Naive thymus-derived CD4-positive, alpha-beta T cell (primary cell): ENCODE measurements at regions not wholly inside any gene's neighbourhood (a gene's known extent, or its start where the extent isn't known, plus 50 kb on each side); places are given as distances from the start of the nearest gene placed in this dataset.

ENCODE experiments used
- ATAC-seq: fragments of 150-1000 bp; cut with Tn5 transposase; 2 replicates; pipeline ENCODE4 v1.10.0; 2021; ENCODE audit warnings: mild to moderate bottlenecking, moderate library complexity
- CTCF ChIA-PET: fragments of 350-600 bp; sonication (Branson Sonifier 250); formaldehyde crosslinking; loops from one replicate; lab custom pipeline; 2021; ENCODE audit warnings: antibody characterized with exemption; lab: Charles Lee
- POLR2A ChIA-PET: fragments of 350-600 bp; sonication (Branson Sonifier 250); formaldehyde crosslinking; loops from one replicate; lab custom pipeline; 2021; ENCODE audit warnings: antibody characterized with exemption, inconsistent platforms; lab: Charles Lee
- DNase-seq, 9 donors: peaks; one replicate each; pipeline versions ENCODE4 v3.0.0 to v3.0.0-alpha.2; 2020 to 2022; ENCODE audit warnings: mixed read lengths in 1 of 9
- H3K27ac ChIP-seq: one replicate; pipeline ENCODE4 v1.7.0; 2013; ENCODE audit warnings: mild to moderate bottlenecking, low read depth, low read length, moderate library complexity
- H3K27me3 ChIP-seq, 2 donors: one replicate each; pipeline ENCODE4 v1.7.0; 2013; ENCODE audit warnings: low read length in 2 of 2, mild to moderate bottlenecking in 2 of 2, moderate library complexity in 2 of 2; ENCODE audit not compliant: control insufficient read depth in 2 of 2, insufficient read depth in 2 of 2
- H3K36me3 ChIP-seq, 3 experiments: 1 replicate in 2 of 3; 2 replicates in 1 of 3; pipeline ENCODE4 v1.7.0; 2013; ENCODE audit warnings: low read length in 3 of 3, mild to moderate bottlenecking in 3 of 3, moderate library complexity in 1 of 3; ENCODE audit not compliant: insufficient read depth in 3 of 3, control insufficient read depth in 2 of 3
- H3K4me1 ChIP-seq, 2 donors: one replicate each; pipeline ENCODE4 v1.7.0; 2013; ENCODE audit warnings: low read length in 2 of 2, mild to moderate bottlenecking in 2 of 2, moderate library complexity in 1 of 2; ENCODE audit not compliant: control insufficient read depth in 2 of 2, insufficient read depth in 2 of 2
- H3K4me3 ChIP-seq: 2 replicates; pipeline ENCODE4 v1.7.0; 2013; ENCODE audit warnings: mild to moderate bottlenecking, low read length
- H3K9me3 ChIP-seq, 3 experiments: 1 replicate in 2 of 3; 2 replicates in 1 of 3; pipeline ENCODE4 v1.7.0; 2013; ENCODE audit warnings: low read length in 3 of 3; ENCODE audit not compliant: control insufficient read depth in 2 of 3
- H3K27ac Mint-ChIP-seq, 9 donors: one replicate each; pipeline ENCODE4 v1.8.0; 2020 to 2022; ENCODE audit warnings: mixed read lengths in 9 of 9, mild to moderate bottlenecking in 8 of 9, moderate library complexity in 5 of 9, inconsistent platforms in 2 of 9
- H3K27me3 Mint-ChIP-seq, 5 donors: one replicate each; pipeline ENCODE4 v1.8.0; 2021 to 2022; ENCODE audit warnings: mixed read lengths in 5 of 5, mild to moderate bottlenecking in 1 of 5
- H3K36me3 Mint-ChIP-seq, 5 donors: one replicate each; pipeline ENCODE4 v1.8.0; 2020 to 2022; ENCODE audit warnings: mixed read lengths in 5 of 5, mild to moderate bottlenecking in 3 of 5, inconsistent platforms in 1 of 5
- H3K4me1 Mint-ChIP-seq, 7 donors: one replicate each; pipeline ENCODE4 v1.8.0; 2020 to 2022; ENCODE audit warnings: mixed read lengths in 7 of 7, mild to moderate bottlenecking in 3 of 7, inconsistent platforms in 1 of 7
- H3K4me3 Mint-ChIP-seq, 10 donors: one replicate each; pipeline ENCODE4 v1.8.0; 2020 to 2022; ENCODE audit warnings: mild to moderate bottlenecking in 10 of 10, mixed read lengths in 10 of 10, moderate library complexity in 6 of 10, inconsistent platforms in 2 of 10
- H3K9me3 Mint-ChIP-seq, 11 donors: one replicate each; pipeline ENCODE4 v1.8.0; 2020 to 2022; ENCODE audit warnings: mixed read lengths in 11 of 11, mild to moderate bottlenecking in 4 of 11, inconsistent platforms in 1 of 11, moderate library complexity in 1 of 11
- intact Hi-C, 2 donors: fragments of 100-400 bp; cut with micrococcal nuclease; formaldehyde crosslinking; loops; one replicate each; pipeline ENCODE4 v1.15.1; 2023

GRCh38 chr14:48111151-48111550 is 435.7 kb upstream of the MDGA2 start:
- H3K9me3 Mint-ChIP-seq, result peaks cover 0 to 7% (median 3%) of the 10 kb centered on the region in 11 donors
- CTCF ChIA-PET, result no interaction called here

GRCh38 chr14:48107646-48108045 is 432.2 kb upstream of the MDGA2 start:
- CTCF ChIA-PET, result no interaction called here
- H3K27ac Mint-ChIP-seq, result no peak overlapping the region
- Histone ChIP-seq H3K4me3 (no peak overlapping the region), H3K27ac (no peak overlapping the region), H3K4me1 (no peaks in the 10 kb centered on the region), H3K27me3 (no peaks in the 10 kb centered on the region), H3K9me3 (no peaks in the 10 kb centered on the region), H3K36me3 (no peaks in the 10 kb centered on the region)
- H3K9me3 Mint-ChIP-seq, result peaks cover 0 to 12% (median 4%) of the 10 kb centered on the region in 11 donors
- no peaks in the 10 kb centered on the region for H3K36me3 Mint-ChIP-seq
- DNase-seq (no peak), ATAC-seq (no peak)
- intact Hi-C loops, result no loop called here
- no peaks in the 10 kb centered on the region for H3K4me1 Mint-ChIP-seq
- no peaks in the 10 kb centered on the region for H3K27me3 Mint-ChIP-seq
- POLR2A ChIA-PET, result no interaction called here
- no peak overlapping the region for H3K4me3 Mint-ChIP-seq

More at GRCh38 chr14:48111151-48111550, 435.7 kb upstream of the MDGA2 start:
- intact Hi-C loops, result no loop called here
- H3K4me3 Mint-ChIP-seq, result no peak overlapping the region
- no peaks in the 10 kb centered on the region for H3K36me3 ChIP-seq
- ATAC-seq (no peak), DNase-seq (no peak)
- H3K27ac Mint-ChIP-seq, result no peak overlapping the region
- no peaks in the 10 kb centered on the region for H3K4me1 Mint-ChIP-seq
- no peak overlapping the region for H3K4me3 ChIP-seq
- H3K9me3 ChIP-seq, result no peaks in the 10 kb centered on the region
- POLR2A ChIA-PET, result no interaction called here
- H3K27me3 ChIP-seq, result no peaks in the 10 kb centered on the region
- H3K4me1 ChIP-seq, result no peaks in the 10 kb centered on the region
- no peaks in the 10 kb centered on the region for H3K27me3 Mint-ChIP-seq
- H3K36me3 Mint-ChIP-seq, result no peaks in the 10 kb centered on the region
- no peak overlapping the region for H3K27ac ChIP-seq

- ATAC-seq (no peak), DNase-seq (no peak)
- ChIA-PET CTCF (no interaction called here), POLR2A (no interaction called here)
- Mint-ChIP-seq H3K27me3 (no peaks in the 10 kb centered on the region), H3K4me1 (no peaks in the 10 kb centered on the region), H3K36me3 (peaks cover 0 to 3% (median 0%) of the 10 kb centered on the region in 5 donors), H3K4me3 (no peak overlapping the region), H3K9me3 (peaks cover 0 to 22% (median 8%) of the 10 kb centered on the region in 11 donors), H3K27ac (no peak overlapping the region)
- Histone ChIP-seq H3K4me3 (no peak overlapping the region), H3K27ac (no peak overlapping the region), H3K36me3 (no peaks in the 10 kb centered on the region), H3K9me3 (no peaks in the 10 kb centered on the region), H3K27me3 (no peaks in the 10 kb centered on the region), H3K4me1 (no peaks in the 10 kb centered on the region)
- intact Hi-C loops, result no loop called here
Observed at GRCh38 chr14:48096897-48097296, 421.5 kb upstream of the MDGA2 start.

GRCh38 chr14:48086516-48086915 is 411.1 kb upstream of the MDGA2 start:
- H3K4me3 Mint-ChIP-seq, result no peak overlapping the region
- no peaks in the 10 kb centered on the region for H3K36me3 Mint-ChIP-seq
- ChIA-PET POLR2A (no interaction called here), CTCF (no interaction called here)
- H3K27me3 ChIP-seq, result no peaks in the 10 kb centered on the region
- no peaks in the 10 kb centered on the region for H3K4me1 Mint-ChIP-seq
- H3K9me3 Mint-ChIP-seq, result peaks cover 0 to 15% (median 6%) of the 10 kb centered on the region in 11 donors
- no peaks in the 10 kb centered on the region for H3K36me3 ChIP-seq
- no peaks in the 10 kb centered on the region for H3K9me3 ChIP-seq
- H3K4me1 ChIP-seq, result no peaks in the 10 kb centered on the region
- H3K4me3 ChIP-seq, result no peak overlapping the region
- ATAC-seq, result no peak
- no peak overlapping the region for H3K27ac Mint-ChIP-seq
- intact Hi-C loops, result loop anchor here in 1 of 2 donors (1.0 kb wide), 1 partner anchor 43 kb away; no protein-coding TSS in a partner anchor
- no peak for DNase-seq
- no peak overlapping the region for H3K27ac ChIP-seq
- H3K27me3 Mint-ChIP-seq, result no peaks in the 10 kb centered on the region

- intact Hi-C loops, result no loop called here
- ATAC-seq (no peak), DNase-seq (no peak)
- H3K9me3 ChIP-seq, result no peaks in the 10 kb centered on the region
- Mint-ChIP-seq H3K4me3 (no peak overlapping the region), H3K27me3 (no peaks in the 10 kb centered on the region), H3K9me3 (peaks cover 2 to 31% (median 8%) of the 10 kb centered on the region in 11 donors), H3K4me1 (no peaks in the 10 kb centered on the region), H3K36me3 (no peaks in the 10 kb centered on the region), H3K27ac (no peak overlapping the region)
- H3K36me3 ChIP-seq, result no peaks in the 10 kb centered on the region
- POLR2A ChIA-PET, result no interaction called here
- CTCF ChIA-PET, result no interaction called here
- no peak overlapping the region for H3K27ac ChIP-seq
- no peaks in the 10 kb centered on the region for H3K27me3 ChIP-seq
- H3K4me3 ChIP-seq, result no peak overlapping the region
- H3K4me1 ChIP-seq, result no peaks in the 10 kb centered on the region
Observed at GRCh38 chr14:48075487-48075886, 400.1 kb upstream of the MDGA2 start.

GRCh38 chr14:48052973-48053372 is 377.6 kb upstream of the MDGA2 start:
- Mint-ChIP-seq H3K9me3 (peaks cover 0 to 12% (median 1%) of the 10 kb centered on the region in 11 donors), H3K4me3 (no peak overlapping the region), H3K27me3 (no peaks in the 10 kb centered on the region), H3K36me3 (no peaks in the 10 kb centered on the region), H3K4me1 (no peaks in the 10 kb centered on the region), H3K27ac (no peak overlapping the region)
- Histone ChIP-seq H3K36me3 (no peaks in the 10 kb centered on the region), H3K27me3 (no peaks in the 10 kb centered on the region), H3K27ac (no peak overlapping the region), H3K4me1 (no peaks in the 10 kb centered on the region), H3K9me3 (no peaks in the 10 kb centered on the region), H3K4me3 (no peak overlapping the region)
- intact Hi-C loops, result no loop called here
- ATAC-seq (no peak), DNase-seq (no peak)
- POLR2A ChIA-PET, result no interaction called here
- CTCF ChIA-PET, result no interaction called here

- POLR2A ChIA-PET, result no interaction called here
- no peak overlapping the region for H3K27ac ChIP-seq
- no peaks in the 10 kb centered on the region for H3K27me3 ChIP-seq
- no peak for ATAC-seq
- H3K4me1 ChIP-seq, result no peaks in the 10 kb centered on the region
- no peaks in the 10 kb centered on the region for H3K4me1 Mint-ChIP-seq
- DNase-seq, result no peak
- peaks cover 0 to 3% (median 0%) of the 10 kb centered on the region in 5 donors for H3K36me3 Mint-ChIP-seq
- CTCF ChIA-PET, result interaction anchor here (0.5 kb wide), 1 partner anchor 38 kb away, joined by 3 read pairs; no protein-coding TSS in a partner anchor
- peaks cover 0 to 4% (median 0%) of the 10 kb centered on the region in 3 experiments for H3K9me3 ChIP-seq
- no peak overlapping the region for H3K4me3 Mint-ChIP-seq
- H3K27me3 Mint-ChIP-seq, result no peaks in the 10 kb centered on the region
- no peak overlapping the region for H3K27ac Mint-ChIP-seq
- intact Hi-C loops, result no loop called here
- H3K4me3 ChIP-seq, result no peak overlapping the region
- no peaks in the 10 kb centered on the region for H3K36me3 ChIP-seq
- peaks cover 11 to 52% (median 19%) of the 10 kb centered on the region in 11 donors for H3K9me3 Mint-ChIP-seq
Observed at GRCh38 chr14:48035836-48036235, 360.4 kb upstream of the MDGA2 start.
